Dedifferentiated amniotic fluid mesenchymal stem cell (primary cell): ENCODE measurements at regions not wholly inside any gene's neighbourhood (a gene's known extent, or its start where the extent isn't known, plus 50 kb on each side); places are given as distances from the start of the nearest gene placed in this dataset.
"Not testable (repeated sequence)": the region's sequence is repeated elsewhere in the genome, so short reads cannot be mapped to it uniquely, and the experiment has no call there.

ENCODE experiments used
- DNase-seq: peaks from one replicate; pipeline ENCODE4 v3.0.0-alpha.2; 2016; ENCODE audit errors: extremely low spot score

- no peak for DNase-seq
Measured at GRCh38 chr20:19874040-19874727, 116.1 kb downstream of the RIN2 start.

- DNase-seq: no peak
Measured at GRCh38 chr20:19875376-19876221, 117.5 kb downstream of the RIN2 start.

- DNase-seq: no peak
Measured at GRCh38 chr20:19876828-19877460, 118.9 kb downstream of the RIN2 start.

GRCh38 chr20:19879874-19880255, 121.8 kb downstream of the RIN2 start:
- not testable (repeated sequence) for DNase-seq

- DNase-seq: no peak
Measured at GRCh38 chr20:19880256-19881079, 122.4 kb downstream of the RIN2 start.

GRCh38 chr20:19881080-19881840, 123.2 kb downstream of the RIN2 start:
- no peak for DNase-seq

- no peak for DNase-seq
Measured at GRCh38 chr20:19881990-19882389, 123.9 kb downstream of the RIN2 start.

- DNase-seq: no peak
Measured at GRCh38 chr20:19882446-19882845, 124.4 kb downstream of the RIN2 start.

GRCh38 chr20:19883501-19883900, 125.4 kb downstream of the RIN2 start:
- no peak for DNase-seq

- no peak for DNase-seq
Measured at GRCh38 chr20:19885594-19885938, 127.5 kb downstream of the RIN2 start.

- DNase-seq: no peak
Measured at GRCh38 chr20:19885939-19886660, 128.0 kb downstream of the RIN2 start.

- DNase-seq: no peak
Measured at GRCh38 chr20:19886661-19887288, 128.7 kb downstream of the RIN2 start.

- no peak for DNase-seq
Measured at GRCh38 chr20:19887556-19888268, 129.4 kb upstream of the NAA20 start.

- DNase-seq: no peak
Measured at GRCh38 chr20:19888269-19888671, 128.9 kb upstream of the NAA20 start.

- peak; percentile 52 for DNase-seq
Measured at GRCh38 chr20:19889011-19889953, 127.9 kb upstream of the NAA20 start.

GRCh38 chr20:19890445-19891051, 126.6 kb upstream of the NAA20 start:
- DNase-seq: no peak

- DNase-seq: no peak
Measured at GRCh38 chr20:19893356-19893755, 123.8 kb upstream of the NAA20 start.

- DNase-seq: no peak
Measured at GRCh38 chr20:19895761-19896160, 121.4 kb upstream of the NAA20 start.
